ENCODE measurements at regions not wholly inside any gene's neighbourhood (a gene's known extent, or its start where the extent isn't known, plus 50 kb on each side); places are given as distances from the start of the nearest gene placed in this dataset.

DNA sequence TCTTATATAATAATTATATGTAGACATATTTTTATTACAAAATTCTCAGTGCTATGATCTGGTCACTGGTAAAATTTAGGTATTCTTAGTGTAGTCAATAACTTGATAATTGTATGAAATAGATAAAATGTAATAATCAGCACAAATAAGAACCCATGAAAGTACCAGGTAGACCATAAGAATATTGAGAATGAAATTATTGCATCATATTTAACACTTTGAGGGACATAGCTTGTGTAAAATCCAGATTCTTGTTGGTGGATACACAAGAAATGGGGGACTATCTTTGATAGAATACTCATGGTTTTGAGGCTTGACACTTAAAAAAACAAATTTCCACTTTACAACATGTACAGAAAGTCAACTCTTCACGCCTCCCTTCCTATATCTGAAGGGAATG lies 898.8 kb upstream of the DDX18 start:
- Histone ChIP-seq H3K4me3 (ENCODE audit: low read length) (no peak overlapping the region), H3K9me3 (ENCODE audit: insufficient read depth, low read length) (no peaks in the 10 kb centered on the region), H3K36me3 (replicated peaks; ENCODE audit: low read depth, low read length) (no peaks in the 10 kb centered on the region), H4K20me1 (ENCODE audit: insufficient read depth, low read length) (no peaks in the 10 kb centered on the region), H3K79me2 (ENCODE audit: low read length) (no peaks in the 10 kb centered on the region), H3K4me1 (ENCODE audit: low read length) (no peaks in the 10 kb centered on the region), H3K4me2 (ENCODE audit: low read length) (no peak overlapping the region), H3K27ac (ENCODE audit: low read length) (no peak overlapping the region), H3K9ac (ENCODE audit: low read length) (no peak overlapping the region), H3K27me3 (ENCODE audit: low read depth, low read length) (no peaks in the 10 kb centered on the region), H2AFZ (ENCODE audit: low read depth, low read length) (no peak overlapping the region)
- TF ChIP-seq, protein P1, sequence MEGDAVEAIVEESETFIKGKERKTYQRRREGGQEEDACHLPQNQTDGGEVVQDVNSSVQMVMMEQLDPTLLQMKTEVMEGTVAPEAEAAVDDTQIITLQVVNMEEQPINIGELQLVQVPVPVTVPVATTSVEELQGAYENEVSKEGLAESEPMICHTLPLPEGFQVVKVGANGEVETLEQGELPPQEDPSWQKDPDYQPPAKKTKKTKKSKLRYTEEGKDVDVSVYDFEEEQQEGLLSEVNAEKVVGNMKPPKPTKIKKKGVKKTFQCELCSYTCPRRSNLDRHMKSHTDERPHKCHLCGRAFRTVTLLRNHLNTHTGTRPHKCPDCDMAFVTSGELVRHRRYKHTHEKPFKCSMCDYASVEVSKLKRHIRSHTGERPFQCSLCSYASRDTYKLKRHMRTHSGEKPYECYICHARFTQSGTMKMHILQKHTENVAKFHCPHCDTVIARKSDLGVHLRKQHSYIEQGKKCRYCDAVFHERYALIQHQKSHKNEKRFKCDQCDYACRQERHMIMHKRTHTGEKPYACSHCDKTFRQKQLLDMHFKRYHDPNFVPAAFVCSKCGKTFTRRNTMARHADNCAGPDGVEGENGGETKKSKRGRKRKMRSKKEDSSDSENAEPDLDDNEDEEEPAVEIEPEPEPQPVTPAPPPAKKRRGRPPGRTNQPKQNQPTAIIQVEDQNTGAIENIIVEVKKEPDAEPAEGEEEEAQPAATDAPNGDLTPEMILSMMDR (IDR thresholded peaks at IDR 0.05; ENCODE audit: low read depth, low read length) = no peak
- TF ChIP-seq EZH2phosphoT487 (IDR thresholded peaks at IDR 0.05; ENCODE audit: low read depth) = no peak

DNA sequence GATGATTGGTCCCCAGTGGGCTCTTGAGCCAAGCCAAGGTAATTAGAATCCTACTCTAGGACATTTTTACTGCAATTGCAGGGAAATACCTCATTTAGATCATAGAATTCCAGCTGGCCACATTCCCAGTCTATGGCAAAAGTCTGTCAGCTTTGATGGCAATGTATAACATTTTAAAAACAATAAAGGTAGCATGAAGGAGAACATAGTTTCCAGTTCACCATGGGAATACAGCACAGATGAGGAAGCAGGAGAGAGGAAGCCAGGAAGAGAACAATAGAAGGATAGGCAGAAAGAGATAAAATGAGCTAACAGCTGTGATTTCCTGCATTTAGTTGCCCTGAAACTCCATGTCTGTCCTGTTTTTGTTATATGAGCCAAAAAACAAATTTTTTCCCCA lies 897.3 kb upstream of the DDX18 start:
- H3K4me2 ChIP-seq (ENCODE audit: low read length) = no peak overlapping the region
- H3K4me1 ChIP-seq (ENCODE audit: low read length) = peaks cover 2% of the 10 kb centered on the region; the same call in 1 of the 2 replicates
- H3K4me3 ChIP-seq (ENCODE audit: low read length) = no peak overlapping the region
- no peak overlapping the region for H3K9ac ChIP-seq (ENCODE audit: low read length)
- H3K27me3 ChIP-seq (ENCODE audit: low read depth, low read length) = no peaks in the 10 kb centered on the region
- no peak overlapping the region for H2AFZ ChIP-seq (ENCODE audit: low read depth, low read length)
- no peaks in the 10 kb centered on the region for H4K20me1 ChIP-seq (ENCODE audit: insufficient read depth, low read length)
- H3K27ac ChIP-seq (ENCODE audit: low read length) = no peak overlapping the region
- no peaks in the 10 kb centered on the region for H3K9me3 ChIP-seq (ENCODE audit: insufficient read depth, low read length)
- TF ChIP-seq, protein P1 (IDR thresholded peaks at IDR 0.05; ENCODE audit: low read depth, low read length) = no peak
- no peak for TF ChIP-seq EZH2phosphoT487 (IDR thresholded peaks at IDR 0.05; ENCODE audit: low read depth)
- H3K79me2 ChIP-seq (ENCODE audit: low read length) = no peaks in the 10 kb centered on the region
- no peaks in the 10 kb centered on the region for H3K36me3 ChIP-seq (replicated peaks; ENCODE audit: low read depth, low read length)

DNA sequence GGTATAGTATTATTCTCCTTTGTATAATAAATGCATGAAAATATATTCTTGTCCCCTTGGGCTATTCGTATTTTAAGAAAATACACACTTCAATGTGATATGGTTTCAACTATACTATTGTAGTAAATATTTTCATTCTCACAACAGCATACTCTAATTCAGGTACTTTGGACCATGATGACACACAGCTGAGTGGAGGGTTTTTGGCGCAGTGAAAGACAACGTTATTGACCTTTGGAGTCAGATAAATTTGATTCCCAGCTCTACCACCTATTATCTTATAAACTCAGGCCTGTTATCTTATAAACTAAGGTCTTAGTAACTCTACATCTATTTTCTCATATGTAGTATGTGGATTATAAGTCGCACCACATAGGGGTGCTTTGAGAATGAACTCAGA lies 895.9 kb upstream of the DDX18 start:
- Histone ChIP-seq H2AFZ (ENCODE audit: low read depth, low read length) (no peak overlapping the region), H3K79me2 (ENCODE audit: low read length) (no peaks in the 10 kb centered on the region), H3K27ac (ENCODE audit: low read length) (no peak overlapping the region), H3K4me3 (ENCODE audit: low read length) (no peak overlapping the region), H3K36me3 (replicated peaks; ENCODE audit: low read depth, low read length) (no peaks in the 10 kb centered on the region), H3K4me2 (ENCODE audit: low read length) (no peak overlapping the region), H3K9ac (ENCODE audit: low read length) (no peak overlapping the region), H3K9me3 (ENCODE audit: insufficient read depth, low read length) (no peaks in the 10 kb centered on the region), H3K27me3 (ENCODE audit: low read depth, low read length) (no peaks in the 10 kb centered on the region), H4K20me1 (ENCODE audit: insufficient read depth, low read length) (no peaks in the 10 kb centered on the region), H3K4me1 (ENCODE audit: low read length) (peaks cover 3% of the 10 kb centered on the region; the same call in 1 of the 2 replicates)
- TF ChIP-seq EZH2phosphoT487 (IDR thresholded peaks at IDR 0.05; ENCODE audit: low read depth) = no peak
- TF ChIP-seq, protein P1 (IDR thresholded peaks at IDR 0.05; ENCODE audit: low read depth, low read length) = no peak

DNA sequence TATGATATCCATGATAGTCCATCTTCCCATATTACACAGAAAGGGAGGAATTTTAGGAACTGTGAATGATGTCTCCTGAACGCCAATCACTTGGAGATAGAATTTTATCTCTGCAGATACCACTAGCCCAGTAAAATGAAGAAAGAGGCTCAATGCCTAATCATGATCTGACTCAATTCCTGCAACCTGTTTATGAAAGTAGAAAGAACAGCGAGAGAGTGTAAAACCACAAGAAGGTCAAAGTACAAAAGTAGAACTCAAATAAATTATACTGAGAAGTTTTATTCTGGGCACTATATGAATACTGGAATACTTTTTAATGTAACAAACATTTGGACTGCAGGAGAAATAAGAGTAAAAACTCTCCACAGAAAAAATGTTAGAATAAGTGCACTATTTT lies 892.1 kb upstream of the DDX18 start:
- no peak overlapping the region for H3K4me3 ChIP-seq (ENCODE audit: low read length)
- no peaks in the 10 kb centered on the region for H3K27me3 ChIP-seq (ENCODE audit: low read depth, low read length)
- H4K20me1 ChIP-seq (ENCODE audit: insufficient read depth, low read length) = no peaks in the 10 kb centered on the region
- no peak overlapping the region for H3K4me2 ChIP-seq (ENCODE audit: low read length)
- H2AFZ ChIP-seq (ENCODE audit: low read depth, low read length) = no peak overlapping the region
- peaks cover 10% of the 10 kb centered on the region; the same call in 1 of the 2 replicates for H3K4me1 ChIP-seq (ENCODE audit: low read length)
- H3K36me3 ChIP-seq (replicated peaks; ENCODE audit: low read depth, low read length) = no peaks in the 10 kb centered on the region
- no peak for TF ChIP-seq EZH2phosphoT487 (IDR thresholded peaks at IDR 0.05; ENCODE audit: low read depth)
- TF ChIP-seq, protein P1 (IDR thresholded peaks at IDR 0.05; ENCODE audit: low read depth, low read length) = no peak
- no peaks in the 10 kb centered on the region for H3K79me2 ChIP-seq (ENCODE audit: low read length)
- H3K27ac ChIP-seq (ENCODE audit: low read length) = no peak overlapping the region
- no peak overlapping the region for H3K9ac ChIP-seq (ENCODE audit: low read length)
- H3K9me3 ChIP-seq (ENCODE audit: insufficient read depth, low read length) = no peaks in the 10 kb centered on the region

Measured in OCI-LY3 (cell line).